Fibroblast of villous mesenchyme (primary cell): ENCODE measurements at regions not wholly inside any gene's neighbourhood (a gene's known extent, or its start where the extent isn't known, plus 50 kb on each side); places are given as distances from the start of the nearest gene placed in this dataset.

Experiments used
- DNase-seq: peaks from one replicate; pipeline ENCODE4 v3.0.0-alpha.2; 2010; ENCODE audit warnings: low read depth
- H3K4me3 ChIP-seq: 2 replicates; pipeline ENCODE4 v1.5.1; 2011; ENCODE audit warnings: low read depth, mild to moderate bottlenecking, low read length
- CTCF ChIP-seq: IDR thresholded peaks from 2 replicates; pipeline ENCODE4 v1.5.1; 2012; ENCODE audit warnings: low read depth, mild to moderate bottlenecking, low read length; ENCODE audit not compliant: insufficient read depth

GRCh38 chr7:130844811-130845580 is 111.0 kb upstream of the KLF14 start:
- no peak for TF ChIP-seq CTCF
- peak; percentile 75 for DNase-seq
- peak overlapping the region; percentile 5 for H3K4me3 ChIP-seq

- H3K4me3 ChIP-seq: peak overlapping the region; percentile 5
- peak; percentile 89 for DNase-seq
- TF ChIP-seq CTCF: no peak
These were observed 111.6 kb upstream of the KLF14 start for GRCh38 chr7:130845581-130846085.

GRCh38 chr7:130849604-130850003 is 115.6 kb upstream of the KLF14 start:
- TF ChIP-seq CTCF: no peak
- no peak for DNase-seq
- no peak overlapping the region for H3K4me3 ChIP-seq

GRCh38 chr7:130850956-130851355 is 116.9 kb upstream of the KLF14 start:
- H3K4me3 ChIP-seq: no peak overlapping the region
- no peak for TF ChIP-seq CTCF
- no peak for DNase-seq

- no peak overlapping the region for H3K4me3 ChIP-seq
- DNase-seq: no peak
- TF ChIP-seq CTCF: no peak
These were observed 118.9 kb upstream of the KLF14 start for GRCh38 chr7:130852867-130853266.

GRCh38 chr7:130853503-130854279 is 119.7 kb upstream of the KLF14 start:
- DNase-seq: peak; percentile 71
- TF ChIP-seq CTCF: no peak
- H3K4me3 ChIP-seq: no peak overlapping the region
